Parathyroid adenoma (tissue), 2 donors: ENCODE measurements at regions not wholly inside any gene's neighbourhood (a gene's known extent, or its start where the extent isn't known, plus 50 kb on each side); places are given as distances from the start of the nearest gene placed in this dataset.

ENCODE experiments used
- H2AFZ ChIP-seq: fragments of 300-600 bp; sonication (generic); one replicate; pipeline ENCODE4 v1.7.0; 2017; ENCODE audit warnings: antibody characterized with exemption, mild to moderate bottlenecking
- H3K27ac ChIP-seq: fragments of 300-600 bp; sonication (generic); one replicate; pipeline ENCODE4 v1.7.0; 2017
- H3K27me3 ChIP-seq: fragments of 300-600 bp; sonication (generic); one replicate; pipeline ENCODE4 v1.7.0; 2017; ENCODE audit warnings: low read length; ENCODE audit not compliant: control insufficient read depth, insufficient read depth
- H3K36me3 ChIP-seq: fragments of 300-600 bp; sonication (generic); one replicate; pipeline ENCODE4 v1.7.0; 2017; ENCODE audit warnings: low read length; ENCODE audit not compliant: control insufficient read depth, insufficient read depth
- H3K4me1 ChIP-seq: fragments of 300-600 bp; sonication (generic); one replicate; pipeline ENCODE4 v1.7.0; 2017; ENCODE audit warnings: control low read depth
- H3K4me2 ChIP-seq: fragments of 300-600 bp; sonication (generic); one replicate; pipeline ENCODE4 v1.7.0; 2017; ENCODE audit warnings: low read length
- H3K4me3 ChIP-seq: fragments of 300-600 bp; sonication (generic); one replicate; pipeline ENCODE4 v1.7.0; 2017; ENCODE audit warnings: low read depth, low read length
- H3K79me2 ChIP-seq: fragments of 300-600 bp; sonication (generic); one replicate; pipeline ENCODE4 v1.7.0; 2017; ENCODE audit warnings: control low read depth
- H3K9ac ChIP-seq: fragments of 300-600 bp; sonication (generic); one replicate; pipeline ENCODE4 v1.7.0; 2017; ENCODE audit warnings: mild to moderate bottlenecking
- H3K9me3 ChIP-seq: fragments of 300-600 bp; sonication (generic); one replicate; pipeline ENCODE4 v1.7.0; 2017; ENCODE audit warnings: low read length; ENCODE audit not compliant: control insufficient read depth
- TF ChIP-seq, protein P1 (sequence below): fragments of 300-600 bp; sonication (generic); IDR thresholded peaks from one replicate; pipeline ENCODE4 v1.7.0; 2017; ENCODE audit warnings: antibody characterized with exemption, mild to moderate bottlenecking
- donor health status: primary hyperparathyroidism.

DNA sequence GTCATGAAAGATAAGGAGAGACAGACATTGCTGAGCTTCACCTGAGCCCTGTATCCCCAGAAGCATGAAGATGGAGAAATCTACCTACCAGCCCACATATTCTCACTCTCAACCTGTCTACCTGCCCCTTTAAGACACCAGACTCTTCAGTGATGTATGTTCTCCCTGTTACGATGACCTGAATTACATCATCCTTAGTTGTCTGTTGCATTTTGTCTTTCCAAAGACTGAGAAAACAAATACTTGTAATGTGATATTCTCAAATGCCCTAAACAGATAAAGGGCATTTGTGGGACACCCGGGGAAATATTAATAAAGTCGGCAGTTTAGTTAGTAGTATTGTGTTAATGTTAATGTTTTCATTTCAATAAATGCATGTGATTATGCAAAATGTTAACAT is 305.8 kb upstream of the IGFBP3 start:
- H3K9me3 ChIP-seq: no peaks in the 10 kb centered on the region
- no peak overlapping the region for H3K9ac ChIP-seq
- no peak overlapping the region for H2AFZ ChIP-seq
- H3K79me2 ChIP-seq: no peaks in the 10 kb centered on the region
- H3K27ac ChIP-seq: no peak overlapping the region
- H3K27me3 ChIP-seq: no peaks in the 10 kb centered on the region
- H3K36me3 ChIP-seq: no peaks in the 10 kb centered on the region
- H3K4me3 ChIP-seq: no peak overlapping the region
- no peaks in the 10 kb centered on the region for H3K4me1 ChIP-seq
- TF ChIP-seq, protein P1, sequence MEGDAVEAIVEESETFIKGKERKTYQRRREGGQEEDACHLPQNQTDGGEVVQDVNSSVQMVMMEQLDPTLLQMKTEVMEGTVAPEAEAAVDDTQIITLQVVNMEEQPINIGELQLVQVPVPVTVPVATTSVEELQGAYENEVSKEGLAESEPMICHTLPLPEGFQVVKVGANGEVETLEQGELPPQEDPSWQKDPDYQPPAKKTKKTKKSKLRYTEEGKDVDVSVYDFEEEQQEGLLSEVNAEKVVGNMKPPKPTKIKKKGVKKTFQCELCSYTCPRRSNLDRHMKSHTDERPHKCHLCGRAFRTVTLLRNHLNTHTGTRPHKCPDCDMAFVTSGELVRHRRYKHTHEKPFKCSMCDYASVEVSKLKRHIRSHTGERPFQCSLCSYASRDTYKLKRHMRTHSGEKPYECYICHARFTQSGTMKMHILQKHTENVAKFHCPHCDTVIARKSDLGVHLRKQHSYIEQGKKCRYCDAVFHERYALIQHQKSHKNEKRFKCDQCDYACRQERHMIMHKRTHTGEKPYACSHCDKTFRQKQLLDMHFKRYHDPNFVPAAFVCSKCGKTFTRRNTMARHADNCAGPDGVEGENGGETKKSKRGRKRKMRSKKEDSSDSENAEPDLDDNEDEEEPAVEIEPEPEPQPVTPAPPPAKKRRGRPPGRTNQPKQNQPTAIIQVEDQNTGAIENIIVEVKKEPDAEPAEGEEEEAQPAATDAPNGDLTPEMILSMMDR: no peak
- H3K4me2 ChIP-seq: no peak overlapping the region

DNA sequence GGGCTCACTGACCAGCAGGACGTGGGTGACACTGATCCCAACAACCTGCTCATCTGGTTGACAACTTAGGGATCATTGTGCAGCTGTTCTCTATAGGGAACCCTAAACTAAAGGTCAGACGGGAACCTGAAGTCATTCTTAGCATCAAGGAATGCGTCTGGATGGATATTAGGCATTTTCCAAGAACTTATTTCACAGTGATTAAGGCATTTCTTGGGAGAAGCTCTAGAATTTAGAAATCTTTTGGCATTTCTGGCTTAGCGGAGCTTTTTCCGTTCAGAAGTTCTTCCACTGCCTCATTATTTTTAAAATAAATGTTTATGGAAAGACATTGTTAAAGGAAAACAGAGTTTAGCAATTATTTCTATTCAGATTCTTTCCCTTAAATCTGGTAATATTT is 303.3 kb upstream of the IGFBP3 start:
- TF ChIP-seq, protein P1: no peak
- Histone ChIP-seq H3K4me3 (no peak overlapping the region), H2AFZ (no peak overlapping the region), H3K4me1 (no peaks in the 10 kb centered on the region), H3K27me3 (no peaks in the 10 kb centered on the region), H3K27ac (no peak overlapping the region), H3K4me2 (no peak overlapping the region), H3K36me3 (no peaks in the 10 kb centered on the region), H3K9ac (no peak overlapping the region), H3K79me2 (no peaks in the 10 kb centered on the region), H3K9me3 (no peaks in the 10 kb centered on the region)

DNA sequence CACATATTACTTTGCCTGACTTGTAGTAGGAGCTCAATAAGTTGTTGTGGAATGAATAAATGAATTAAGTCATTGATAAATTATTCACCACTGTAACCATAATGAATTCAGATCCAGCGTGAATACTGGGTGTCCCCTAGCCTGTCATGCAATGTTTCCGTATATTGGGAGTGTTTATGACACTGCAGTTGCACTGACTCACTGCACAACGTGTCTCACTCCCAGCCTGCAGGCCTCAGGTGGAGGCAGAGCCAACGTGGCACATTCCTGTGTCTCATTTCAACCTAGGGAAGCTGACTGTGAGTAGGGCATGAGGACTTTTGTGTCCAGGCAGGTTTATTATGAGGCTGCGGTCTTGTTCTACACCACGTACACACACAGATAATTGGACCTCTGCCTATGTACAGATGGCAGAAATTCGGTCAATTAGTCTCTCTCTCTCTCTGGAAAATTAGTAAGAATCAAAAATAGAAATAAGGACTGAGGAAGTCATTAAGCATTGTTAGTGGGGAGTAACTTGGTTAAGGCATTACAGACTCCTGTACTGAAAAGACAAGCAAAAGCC is 299.1 kb upstream of the IGFBP3 start:
- no peaks in the 10 kb centered on the region for H3K27me3 ChIP-seq
- H3K9ac ChIP-seq: no peak overlapping the region
- TF ChIP-seq, protein P1: no peak
- no peaks in the 10 kb centered on the region for H3K9me3 ChIP-seq
- no peak overlapping the region for H3K4me2 ChIP-seq
- H3K4me3 ChIP-seq: no peak overlapping the region
- H3K4me1 ChIP-seq: no peaks in the 10 kb centered on the region
- H3K36me3 ChIP-seq: no peaks in the 10 kb centered on the region
- no peaks in the 10 kb centered on the region for H3K79me2 ChIP-seq
- H2AFZ ChIP-seq: no peak overlapping the region
- no peak overlapping the region for H3K27ac ChIP-seq

DNA sequence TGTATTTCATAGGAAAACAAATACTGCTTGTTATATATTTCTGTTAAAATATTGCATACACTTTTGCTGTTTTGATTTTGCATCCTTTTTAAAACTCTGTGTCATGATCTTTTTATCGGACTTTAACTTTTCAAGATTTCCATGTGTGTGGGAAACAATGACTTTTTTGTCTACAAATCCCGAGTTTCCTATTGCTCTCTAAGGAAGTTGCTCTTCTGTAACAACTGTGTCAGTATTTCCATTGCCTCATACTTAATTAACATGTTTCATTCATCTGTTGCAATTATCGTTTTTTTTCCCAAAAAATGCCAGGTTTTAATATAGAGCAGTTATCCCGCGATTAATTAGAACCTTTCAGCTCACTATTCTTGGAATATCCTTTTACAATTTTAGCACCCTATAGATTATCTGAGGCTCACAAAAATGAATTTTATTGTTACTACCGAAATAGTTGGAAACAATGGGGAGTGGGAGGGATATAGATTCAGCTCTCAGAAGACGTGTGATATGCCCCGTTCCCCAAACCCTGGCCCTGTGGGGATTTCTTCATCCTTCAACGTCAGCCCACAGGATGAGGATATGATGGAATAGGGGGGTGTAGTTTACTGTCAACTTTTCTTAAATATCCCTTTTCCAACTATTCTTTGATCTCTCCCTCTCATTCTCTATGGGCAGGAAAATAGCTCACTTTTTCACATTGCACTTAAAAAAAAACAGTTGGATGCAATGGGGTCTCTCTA is 297.6 kb upstream of the IGFBP3 start:
- H3K27ac ChIP-seq: no peak overlapping the region
- H3K4me2 ChIP-seq: no peak overlapping the region
- H2AFZ ChIP-seq: no peak overlapping the region
- H3K4me1 ChIP-seq: no peaks in the 10 kb centered on the region
- no peaks in the 10 kb centered on the region for H3K79me2 ChIP-seq
- H3K9ac ChIP-seq: no peak overlapping the region
- H3K27me3 ChIP-seq: no peaks in the 10 kb centered on the region
- TF ChIP-seq, protein P1: no peak
- H3K4me3 ChIP-seq: no peak overlapping the region
- no peaks in the 10 kb centered on the region for H3K9me3 ChIP-seq
- no peaks in the 10 kb centered on the region for H3K36me3 ChIP-seq
